HCT116 (cell line): ENCODE measurements at regions not wholly inside any gene's neighbourhood (a gene's known extent, or its start where the extent isn't known, plus 50 kb on each side); places are given as distances from the start of the nearest gene placed in this dataset.

Source experiments
- ATAC-seq: fragments of 200-7000 bp; cut with Tn5 transposase; 2 replicates; pipeline ENCODE4 v1.9.1; 2020; ENCODE audit warnings: mild to moderate bottlenecking, moderate library complexity
- BruUV-seq: library from RNA; stranded (reverse); fragments of 400-500 nt; replicated peaks from 2 replicates; lab custom pipeline; 2021; lab: Mats Ljungman, UMichigan
- CTCF ChIA-PET: fragments of 300-600 bp; sonication (Branson Sonifier 250); formaldehyde crosslinking; loops from one replicate; lab custom pipeline; 2021; ENCODE audit warnings: antibody characterized with exemption; lab: Charles Lee
- POLR2A ChIA-PET: fragments of 300-600, 350-600 bp; sonication (Branson Sonifier 250); formaldehyde crosslinking; loops from one replicate; lab custom pipeline; 2021; ENCODE audit warnings: antibody characterized with exemption; lab: Charles Lee
- RAD21 ChIA-PET, 2 experiments: fragments of 300-600 bp; sonication (Branson Sonifier 250); formaldehyde crosslinking; loops; one replicate each; lab custom pipeline; 2023; ENCODE audit warnings: low total read pairs in 2 of 2; ENCODE audit not compliant: uncharacterized antibody in 2 of 2, unreplicated experiment in 2 of 2, low non-redundant PET in 1 of 2; lab: Charles Lee
- DNase-seq: peaks from one replicate; pipeline ENCODE4 v3.0.0-alpha.2; 2010; ENCODE audit warnings: low read depth, low spot score
- H2AFZ ChIP-seq: fragments of 200-600 bp; shearing (Covaris generic), sonication (generic); 2 replicates; pipeline ENCODE4 v1.6.1; 2017; ENCODE audit warnings: low read depth, mixed run types, mixed read lengths, antibody characterized with exemption, low read length; ENCODE audit not compliant: poor library complexity, severe bottlenecking
- H3K27ac ChIP-seq: 2 replicates; pipeline ENCODE4 v1.5.1; 2012; ENCODE audit warnings: low read depth, low read length
- H3K27me3 ChIP-seq: fragments of 200-600 bp; sonication (generic); 2 replicates; pipeline ENCODE4 v1.6.1; 2016; ENCODE audit warnings: mixed run types, low read length, mixed read lengths; ENCODE audit not compliant: insufficient read depth
- H3K36me3 ChIP-seq, 2 experiments: fragments of 200-500 bp in 1 of 2; fragments of 200-600 bp in 1 of 2; sonication (Bioruptor generic) in 1 of 2; sonication (generic) in 1 of 2; 2 replicates each; pipeline versions ENCODE4 v1.5.1 to v1.6.1; 2014 to 2016; ENCODE audit warnings: low read length in 2 of 2, inconsistent platforms in 1 of 2, mixed read lengths in 1 of 2, mixed run types in 1 of 2; ENCODE audit not compliant: insufficient read depth in 2 of 2, control insufficient read depth in 1 of 2
- H3K4me1 ChIP-seq, 2 experiments: fragments of 200-600 bp in 1 of 2; sonication (generic) in 1 of 2; 2 replicates each; pipeline versions ENCODE4 v1.5.1 to v1.6.1; 2012 to 2017; ENCODE audit warnings: low read length in 2 of 2, inconsistent platforms in 1 of 2, mild to moderate bottlenecking in 1 of 2, mixed read lengths in 1 of 2, mixed run types in 1 of 2, moderate library complexity in 1 of 2; ENCODE audit not compliant: insufficient read depth in 2 of 2, control insufficient read depth in 1 of 2
- H3K4me2 ChIP-seq: fragments of 200-600 bp; sonication (generic); 2 replicates; pipeline ENCODE4 v1.6.1; 2017; ENCODE audit warnings: mixed run types, low read length, mixed read lengths
- H3K4me3 ChIP-seq, 2 experiments: fragments of 200-600 bp in 1 of 2; sonication (generic) in 1 of 2; replicated peaks in 1 of 2; 2 replicates each; pipeline ENCODE4 v1.5.1; 2011 to 2016; ENCODE audit warnings: low read length in 2 of 2, control low read depth in 1 of 2, low read depth in 1 of 2, mild to moderate bottlenecking in 1 of 2, mixed read lengths in 1 of 2, mixed run types in 1 of 2
- H3K79me2 ChIP-seq: fragments of 200-600 bp; sonication (generic); 2 replicates; pipeline ENCODE4 v1.6.1; 2017; ENCODE audit warnings: mild to moderate bottlenecking, mixed run types, low read length, moderate library complexity, mixed read lengths; ENCODE audit not compliant: insufficient read depth
- H3K9ac ChIP-seq: fragments of 200-600 bp; sonication (generic); 2 replicates; pipeline ENCODE4 v1.6.1; 2016; ENCODE audit warnings: low read length, mixed read lengths
- H3K9me2 ChIP-seq: fragments of 200-600 bp; sonication (generic), shearing (Covaris generic); 2 replicates; pipeline ENCODE4 v1.6.1; 2017; ENCODE audit warnings: mixed run types, mild to moderate bottlenecking, moderate library complexity; ENCODE audit not compliant: insufficient read depth
- H3K9me3 ChIP-seq, 2 experiments: fragments of 200-500 bp in 1 of 2; fragments of 200-600 bp in 1 of 2; sonication (Bioruptor generic) in 1 of 2; sonication (generic) in 1 of 2; 2 replicates each; pipeline ENCODE4 v1.6.1; 2014 to 2017; ENCODE audit warnings: low read length in 2 of 2, mixed read lengths in 2 of 2, inconsistent platforms in 1 of 2, low read depth in 1 of 2, mild to moderate bottlenecking in 1 of 2, mixed run types in 1 of 2, moderate library complexity in 1 of 2; ENCODE audit not compliant: control insufficient read depth in 1 of 2, insufficient read depth in 1 of 2
- H4K20me1 ChIP-seq: fragments of 200-600 bp; sonication (generic), shearing (Covaris generic); 2 replicates; pipeline ENCODE4 v1.6.1; 2017; ENCODE audit warnings: mixed run types, mild to moderate bottlenecking, moderate library complexity; ENCODE audit not compliant: insufficient read depth
- ATF3 ChIP-seq: IDR thresholded peaks from 2 replicates; pipeline ENCODE4 v1.6.1; 2012
- CBX3 ChIP-seq: IDR thresholded peaks from 2 replicates; pipeline ENCODE4 v1.6.1; 2012; ENCODE audit warnings: low read depth
- CEBPB ChIP-seq: IDR thresholded peaks from 2 replicates; pipeline ENCODE4 v1.6.1; 2012; ENCODE audit warnings: low read depth
- CTCF ChIP-seq, 3 experiments: fragments of 200-600 bp in 1 of 3; sonication (generic) in 1 of 3; IDR thresholded peaks in 2 of 3; conservative IDR thresholded peaks in 1 of 3; 2 replicates each; pipeline ENCODE4 v1.5.1; 2012 to 2017; ENCODE audit warnings: low read depth in 2 of 3, low read length in 2 of 3, antibody characterized with exemption in 1 of 3, borderline replicate concordance in 1 of 3, control low read depth in 1 of 3, mild to moderate bottlenecking in 1 of 3, mixed read lengths in 1 of 3, mixed run types in 1 of 3, moderate library complexity in 1 of 3; ENCODE audit not compliant: insufficient read depth in 1 of 3
- ELF1 ChIP-seq: IDR thresholded peaks from 2 replicates; pipeline ENCODE4 v1.6.1; 2012; ENCODE audit warnings: low read depth, borderline replicate concordance
- EZH2 ChIP-seq: fragments of 200-600 bp; sonication (generic); IDR thresholded peaks from 2 replicates; pipeline ENCODE4 v1.6.1; 2017; ENCODE audit warnings: antibody characterized with exemption, mixed run types
- JUND ChIP-seq: IDR thresholded peaks from 2 replicates; pipeline ENCODE4 v1.6.1; 2012
- POLR2A ChIP-seq: IDR thresholded peaks from 2 replicates; pipeline ENCODE4 v1.7.0; 2011; ENCODE audit warnings: borderline replicate concordance; ENCODE audit not compliant: insufficient read depth, insufficient read length; ENCODE audit errors: extremely low read depth
- SRF ChIP-seq: IDR thresholded peaks from 2 replicates; pipeline ENCODE4 v1.6.1; 2012; ENCODE audit warnings: low read depth
- ZBTB33 ChIP-seq: IDR thresholded peaks from 2 replicates; pipeline ENCODE4 v1.6.1; 2011; ENCODE audit warnings: mild to moderate bottlenecking, low read length, moderate library complexity; ENCODE audit not compliant: insufficient replicate concordance; ENCODE audit errors: extremely low read depth
- ZFX ChIP-seq: fragments of 450-650 bp; IDR thresholded peaks from 2 replicates; pipeline ENCODE4 v1.6.1; 2017
- intact Hi-C: fragments of 100-400 bp; cut with micrococcal nuclease; formaldehyde crosslinking; loops from 2 replicates; pipeline ENCODE4 v1.10.0; 2022

- Histone ChIP-seq H4K20me1 (no peaks in the 10 kb centered on the region), H3K27me3 (peaks cover 80% of the 10 kb centered on the region), H3K9me3 (no peaks in the 10 kb centered on the region), H3K79me2 (no peaks in the 10 kb centered on the region), H3K9ac (no peak overlapping the region), H3K4me1 (no peaks in the 10 kb centered on the region), H3K9me2 (no peaks in the 10 kb centered on the region), H2AFZ (no peak overlapping the region), H3K36me3 (no peaks in the 10 kb centered on the region), H3K27ac (no peak overlapping the region), H3K4me2 (no peak overlapping the region), H3K4me3 (no peak overlapping the region)
- intact Hi-C loops = no loop called here
- ChIA-PET RAD21 (no interaction called here), CTCF (interaction anchor here (0.6 kb wide), 1 partner anchor 19 kb away, joined by 3 read pairs; no protein-coding TSS in a partner anchor), POLR2A (no interaction called here)
- DNase-seq (no peak), ATAC-seq (no peak)
- no TSS peak for BruUV-seq
- TF ChIP-seq ZFX = no peak
- no peak for TF ChIP-seq EZH2
- TF ChIP-seq SRF = no peak
- no peak for TF ChIP-seq CTCF (IDR thresholded peaks at IDR 0.05 in 2 of 3, conservative IDR thresholded peaks at IDR 0.05 in 1 of 3; ENCODE audit: borderline replicate concordance in 1 of 3, insufficient read depth in 1 of 3, low read depth in 2 of 3, low read length in 2 of 3)
- no peak for TF ChIP-seq JUND
- no peak for TF ChIP-seq POLR2A
- TF ChIP-seq ELF1 = no peak
- TF ChIP-seq CEBPB = no peak
- TF ChIP-seq ATF3 = no peak
- TF ChIP-seq ZBTB33 = no peak
- TF ChIP-seq CBX3 = no peak
These were observed 283.7 kb upstream of the PODXL start for GRCh38 chr7:131839967-131840690.
